ENCODE measurements at regions not wholly inside any gene's neighbourhood (a gene's known extent, or its start where the extent isn't known, plus 50 kb on each side); places are given as distances from the start of the nearest gene placed in this dataset.

DNA sequence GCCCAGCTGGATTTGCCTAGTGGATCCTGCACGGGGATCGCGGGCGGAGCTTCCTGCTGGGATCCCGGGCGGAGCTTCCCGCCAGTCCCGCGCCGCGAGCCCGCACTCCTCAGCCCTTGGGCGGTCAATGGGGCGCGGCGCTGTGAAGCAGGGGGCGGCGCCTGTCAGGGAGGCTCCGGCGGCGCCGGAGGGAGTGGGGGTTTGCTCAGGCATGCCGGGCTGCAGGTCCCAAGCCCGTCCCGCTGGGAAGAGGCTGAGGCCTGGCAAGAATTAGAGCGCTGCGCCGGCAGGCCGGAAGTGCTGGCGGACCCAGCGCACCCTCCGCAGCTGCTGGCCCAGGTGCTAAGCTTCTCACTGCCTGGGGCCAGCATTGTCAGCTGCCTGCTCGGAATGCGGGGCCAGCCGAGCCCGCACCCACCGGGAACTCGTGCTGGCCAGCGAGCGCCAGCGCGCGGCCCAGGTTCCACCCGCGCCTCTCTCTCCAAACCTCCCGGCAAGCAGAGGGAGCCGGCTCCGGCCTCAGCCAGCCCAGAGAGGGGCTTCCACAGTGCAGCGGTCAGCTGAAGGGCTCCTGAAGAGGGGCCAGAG, 119.6 kb downstream of the PRR20E start:
- TF ChIP-seq YY1 (IDR thresholded peaks at IDR 0.05; ENCODE audit: low read depth): no peak
- TF ChIP-seq RAD21 (IDR thresholded peaks at IDR 0.05; ENCODE audit: low read depth): no peak
- TF ChIP-seq, protein P1, sequence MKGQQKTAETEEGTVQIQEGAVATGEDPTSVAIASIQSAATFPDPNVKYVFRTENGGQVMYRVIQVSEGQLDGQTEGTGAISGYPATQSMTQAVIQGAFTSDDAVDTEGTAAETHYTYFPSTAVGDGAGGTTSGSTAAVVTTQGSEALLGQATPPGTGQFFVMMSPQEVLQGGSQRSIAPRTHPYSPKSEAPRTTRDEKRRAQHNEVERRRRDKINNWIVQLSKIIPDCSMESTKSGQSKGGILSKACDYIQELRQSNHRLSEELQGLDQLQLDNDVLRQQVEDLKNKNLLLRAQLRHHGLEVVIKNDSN (IDR thresholded peaks at IDR 0.05): no peak
- no peak for TF ChIP-seq EP300 (IDR thresholded peaks at IDR 0.05; ENCODE audit: borderline replicate concordance)
- no peak for TF ChIP-seq TAF1 (IDR thresholded peaks at IDR 0.05; ENCODE audit: low read depth)
- TF ChIP-seq TEAD4 (IDR thresholded peaks at IDR 0.05): no peak
- no peak for TF ChIP-seq CEBPB (IDR thresholded peaks at IDR 0.05)
- no peak for TF ChIP-seq CREB1 (IDR thresholded peaks at IDR 0.05; ENCODE audit: low read depth)
- no peak for TF ChIP-seq ZBTB7A (IDR thresholded peaks at IDR 0.05; ENCODE audit: low read depth)
- no peak for TF ChIP-seq NFIC (IDR thresholded peaks at IDR 0.05)
- TF ChIP-seq FOXM1 (IDR thresholded peaks at IDR 0.05; ENCODE audit: borderline replicate concordance, low read depth): no peak
- TF ChIP-seq, protein P2, sequence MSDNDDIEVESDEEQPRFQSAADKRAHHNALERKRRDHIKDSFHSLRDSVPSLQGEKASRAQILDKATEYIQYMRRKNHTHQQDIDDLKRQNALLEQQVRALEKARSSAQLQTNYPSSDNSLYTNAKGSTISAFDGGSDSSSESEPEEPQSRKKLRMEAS (IDR thresholded peaks at IDR 0.05): no peak
- TF ChIP-seq, protein P3, sequence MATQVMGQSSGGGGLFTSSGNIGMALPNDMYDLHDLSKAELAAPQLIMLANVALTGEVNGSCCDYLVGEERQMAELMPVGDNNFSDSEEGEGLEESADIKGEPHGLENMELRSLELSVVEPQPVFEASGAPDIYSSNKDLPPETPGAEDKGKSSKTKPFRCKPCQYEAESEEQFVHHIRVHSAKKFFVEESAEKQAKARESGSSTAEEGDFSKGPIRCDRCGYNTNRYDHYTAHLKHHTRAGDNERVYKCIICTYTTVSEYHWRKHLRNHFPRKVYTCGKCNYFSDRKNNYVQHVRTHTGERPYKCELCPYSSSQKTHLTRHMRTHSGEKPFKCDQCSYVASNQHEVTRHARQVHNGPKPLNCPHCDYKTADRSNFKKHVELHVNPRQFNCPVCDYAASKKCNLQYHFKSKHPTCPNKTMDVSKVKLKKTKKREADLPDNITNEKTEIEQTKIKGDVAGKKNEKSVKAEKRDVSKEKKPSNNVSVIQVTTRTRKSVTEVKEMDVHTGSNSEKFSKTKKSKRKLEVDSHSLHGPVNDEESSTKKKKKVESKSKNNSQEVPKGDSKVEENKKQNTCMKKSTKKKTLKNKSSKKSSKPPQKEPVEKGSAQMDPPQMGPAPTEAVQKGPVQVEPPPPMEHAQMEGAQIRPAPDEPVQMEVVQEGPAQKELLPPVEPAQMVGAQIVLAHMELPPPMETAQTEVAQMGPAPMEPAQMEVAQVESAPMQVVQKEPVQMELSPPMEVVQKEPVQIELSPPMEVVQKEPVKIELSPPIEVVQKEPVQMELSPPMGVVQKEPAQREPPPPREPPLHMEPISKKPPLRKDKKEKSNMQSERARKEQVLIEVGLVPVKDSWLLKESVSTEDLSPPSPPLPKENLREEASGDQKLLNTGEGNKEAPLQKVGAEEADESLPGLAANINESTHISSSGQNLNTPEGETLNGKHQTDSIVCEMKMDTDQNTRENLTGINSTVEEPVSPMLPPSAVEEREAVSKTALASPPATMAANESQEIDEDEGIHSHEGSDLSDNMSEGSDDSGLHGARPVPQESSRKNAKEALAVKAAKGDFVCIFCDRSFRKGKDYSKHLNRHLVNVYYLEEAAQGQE (IDR thresholded peaks at IDR 0.05; ENCODE audit: low read depth): no peak
- no peak for TF ChIP-seq EGR1 (IDR thresholded peaks at IDR 0.05)
- no peak for TF ChIP-seq TCF12 (IDR thresholded peaks at IDR 0.05; ENCODE audit: low read depth)

DNA sequence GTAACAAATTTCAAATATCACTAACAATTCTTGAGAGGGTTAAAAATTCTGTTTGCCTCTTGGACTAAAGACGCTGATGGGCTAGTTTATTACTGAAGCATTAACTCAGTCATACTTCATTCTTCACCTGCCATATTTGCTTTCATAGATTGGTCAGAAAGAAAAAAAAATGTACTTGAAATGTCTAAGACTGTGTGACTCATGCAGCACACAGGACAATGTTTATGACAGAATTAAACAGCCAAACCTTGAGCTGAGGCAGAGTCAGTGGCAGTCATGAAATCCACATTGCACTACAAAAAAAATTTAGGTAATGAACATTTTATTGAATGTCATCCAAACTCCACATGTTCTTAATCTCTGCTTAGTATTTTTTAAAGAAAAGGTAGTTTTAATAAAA, 135.6 kb downstream of the PRR20E start:
- TF ChIP-seq EP300 (IDR thresholded peaks at IDR 0.05; ENCODE audit: borderline replicate concordance) (no peak), NFIC (IDR thresholded peaks at IDR 0.05) (no peak), RAD21 (IDR thresholded peaks at IDR 0.05; ENCODE audit: low read depth) (no peak), CEBPB (IDR thresholded peaks at IDR 0.05) (no peak), EGR1 (IDR thresholded peaks at IDR 0.05) (no peak), TEAD4 (IDR thresholded peaks at IDR 0.05) (no peak), ZBTB7A (IDR thresholded peaks at IDR 0.05; ENCODE audit: low read depth) (no peak), TAF1 (IDR thresholded peaks at IDR 0.05; ENCODE audit: low read depth) (no peak), FOXM1 (IDR thresholded peaks at IDR 0.05; ENCODE audit: borderline replicate concordance, low read depth) (no peak), YY1 (IDR thresholded peaks at IDR 0.05; ENCODE audit: low read depth) (no peak)
- TF ChIP-seq, protein P2 (IDR thresholded peaks at IDR 0.05): no peak
- TF ChIP-seq, protein P3 (IDR thresholded peaks at IDR 0.05; ENCODE audit: low read depth): no peak

DNA sequence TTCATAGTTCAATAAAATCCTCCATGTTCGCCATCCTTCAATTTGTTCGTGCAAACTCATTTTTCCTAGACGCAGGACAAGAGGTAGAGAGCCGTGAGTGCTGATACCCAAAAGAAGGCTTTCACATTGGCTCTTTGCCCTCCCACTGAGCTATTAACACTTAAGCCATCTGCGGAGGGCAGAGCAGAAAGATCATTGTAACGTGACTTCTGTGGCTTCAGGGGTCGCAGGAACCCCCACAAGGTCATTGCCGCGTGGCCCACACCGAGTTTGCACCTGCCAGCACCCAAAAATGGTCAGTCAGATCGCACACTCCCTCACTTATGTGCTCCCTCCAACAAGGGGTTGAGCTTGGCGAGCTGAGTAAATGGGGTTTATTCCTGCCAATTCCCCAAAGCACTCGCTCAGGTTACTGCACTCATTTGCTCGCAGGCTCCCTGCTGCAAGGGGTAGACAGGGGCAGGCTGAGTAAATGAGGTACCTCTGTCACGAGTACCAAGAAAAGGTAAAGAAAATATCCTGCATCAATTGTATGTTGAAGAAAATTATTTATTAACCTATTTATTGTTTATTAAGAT, 144.1 kb downstream of the PRR20E start:
- TF ChIP-seq EP300 (IDR thresholded peaks at IDR 0.05; ENCODE audit: borderline replicate concordance): no peak
- no peak for TF ChIP-seq YY1 (IDR thresholded peaks at IDR 0.05; ENCODE audit: low read depth)
- TF ChIP-seq ZBTB7A (IDR thresholded peaks at IDR 0.05; ENCODE audit: low read depth): no peak
- no peak for TF ChIP-seq EGR1 (IDR thresholded peaks at IDR 0.05)

DNA sequence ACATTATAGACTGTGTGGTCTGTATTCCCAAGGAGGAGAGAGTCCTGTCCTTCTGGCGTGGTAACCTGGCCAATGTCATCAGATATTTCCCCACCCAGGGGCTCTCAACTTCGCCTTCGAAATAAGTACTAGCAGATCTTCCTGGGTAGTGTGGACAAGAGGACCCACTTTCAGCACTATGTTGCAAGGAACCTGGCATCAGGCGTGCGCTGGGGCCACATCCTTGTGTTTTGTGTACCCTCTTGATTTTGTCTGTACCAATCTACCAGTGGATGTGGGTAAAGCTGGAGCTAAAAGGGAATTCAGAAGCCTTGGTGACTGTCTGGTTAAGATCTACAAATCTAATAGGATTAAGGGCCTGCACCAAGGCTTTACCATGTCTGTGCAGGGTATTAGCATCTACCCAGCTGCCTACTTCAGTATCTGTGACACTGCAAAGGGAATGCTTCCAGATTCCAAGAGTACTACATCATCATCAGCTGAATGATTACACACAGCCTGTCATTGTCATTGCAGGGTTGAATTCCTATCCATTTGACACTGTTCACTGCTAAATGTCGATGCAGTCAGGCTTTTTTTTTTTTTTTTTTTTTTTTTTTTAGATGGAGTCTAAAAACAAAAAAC, 148.0 kb downstream of the PRR20E start:
- TF ChIP-seq, protein P1 (IDR thresholded peaks at IDR 0.05): no peak
- TF ChIP-seq TAF1 (IDR thresholded peaks at IDR 0.05; ENCODE audit: low read depth) (no peak), TCF12 (IDR thresholded peaks at IDR 0.05; ENCODE audit: low read depth) (no peak), CREB1 (IDR thresholded peaks at IDR 0.05; ENCODE audit: low read depth) (no peak), CEBPB (IDR thresholded peaks at IDR 0.05) (no peak), RAD21 (IDR thresholded peaks at IDR 0.05; ENCODE audit: low read depth) (no peak), EP300 (IDR thresholded peaks at IDR 0.05; ENCODE audit: borderline replicate concordance) (no peak), NFIC (IDR thresholded peaks at IDR 0.05) (no peak), YY1 (IDR thresholded peaks at IDR 0.05; ENCODE audit: low read depth) (no peak), FOXM1 (IDR thresholded peaks at IDR 0.05; ENCODE audit: borderline replicate concordance, low read depth) (no peak), EGR1 (IDR thresholded peaks at IDR 0.05) (no peak), ZBTB7A (IDR thresholded peaks at IDR 0.05; ENCODE audit: low read depth) (no peak), TEAD4 (IDR thresholded peaks at IDR 0.05) (no peak)
- TF ChIP-seq, protein P2 (IDR thresholded peaks at IDR 0.05): no peak
- TF ChIP-seq, protein P3 (IDR thresholded peaks at IDR 0.05; ENCODE audit: low read depth): no peak
